ENCODE measurements at regions not wholly inside any gene's neighbourhood (a gene's known extent, or its start where the extent isn't known, plus 50 kb on each side); places are given as distances from the start of the nearest gene placed in this dataset.
"Not testable (repeated sequence)": the region's sequence is repeated elsewhere in the genome, so short reads cannot be mapped to it uniquely, and the experiment has no call there.

- not testable (repeated sequence) for H3K27me3 Mint-ChIP-seq (ENCODE audit: low read depth); H3K4me3 Mint-ChIP-seq; H3K36me3 Mint-ChIP-seq (ENCODE audit: low read depth); H3K27ac Mint-ChIP-seq; H3K4me1 Mint-ChIP-seq
- peaks cover 13% of the 10 kb centered on the region for H3K9me3 Mint-ChIP-seq
Observed at GRCh38 chr2:37722971-37723370, 51.5 kb upstream of the CDC42EP3 start.

GRCh38 chr2:37730037-37730818, 58.8 kb upstream of the CDC42EP3 start:
- Mint-ChIP-seq H3K36me3 (ENCODE audit: low read depth) (no peaks in the 10 kb centered on the region), H3K9me3 (peaks cover 4% of the 10 kb centered on the region), H3K4me3 (no peak overlapping the region), H3K27me3 (ENCODE audit: low read depth) (peaks cover 6% of the 10 kb centered on the region), H3K27ac (peak overlapping the region; percentile 58 to 85 (median 74)), H3K4me1 (peaks cover 38% of the 10 kb centered on the region)
- TF ChIP-seq CTCF (IDR thresholded peaks at IDR 0.05; ENCODE audit: unreplicated experiment in 3 of 3): no peak

- H3K36me3 Mint-ChIP-seq (ENCODE audit: low read depth); H3K27me3 Mint-ChIP-seq (ENCODE audit: low read depth); H3K4me3 Mint-ChIP-seq; H3K9me3 Mint-ChIP-seq: not testable (repeated sequence)
- Mint-ChIP-seq H3K27ac (peak overlapping the region; percentile 19 to 81 (median 65)), H3K4me1 (peaks cover 48% of the 10 kb centered on the region)
Observed at GRCh38 chr2:37732412-37732811, 61.0 kb upstream of the CDC42EP3 start.

GRCh38 chr2:37733251-37733650, 61.8 kb upstream of the CDC42EP3 start:
- peaks cover 52% of the 10 kb centered on the region for H3K4me1 Mint-ChIP-seq
- no peak for TF ChIP-seq CTCF (IDR thresholded peaks at IDR 0.05; ENCODE audit: unreplicated experiment in 3 of 3)
- no peaks in the 10 kb centered on the region for H3K9me3 Mint-ChIP-seq
- no peak overlapping the region for H3K4me3 Mint-ChIP-seq
- H3K27me3 Mint-ChIP-seq (ENCODE audit: low read depth): peaks cover 12% of the 10 kb centered on the region
- H3K36me3 Mint-ChIP-seq (ENCODE audit: low read depth): no peaks in the 10 kb centered on the region
- peak overlapping the region; percentile 31 to 81 (median 71) for H3K27ac Mint-ChIP-seq

- H3K9me3 Mint-ChIP-seq; H3K4me3 Mint-ChIP-seq; H3K36me3 Mint-ChIP-seq (ENCODE audit: low read depth): not testable (repeated sequence)
- Mint-ChIP-seq H3K27me3 (ENCODE audit: low read depth) (peaks cover 13% of the 10 kb centered on the region), H3K27ac (peak overlapping the region; percentile 4 to 81 (median 71)), H3K4me1 (peaks cover 52% of the 10 kb centered on the region)
Observed at GRCh38 chr2:37733955-37734354, 62.5 kb upstream of the CDC42EP3 start.

GRCh38 chr2:37734891-37735523, 63.6 kb upstream of the CDC42EP3 start:
- not testable (repeated sequence) for H3K4me3 Mint-ChIP-seq; H3K9me3 Mint-ChIP-seq; H3K36me3 Mint-ChIP-seq (ENCODE audit: low read depth)
- Mint-ChIP-seq H3K4me1 (peaks cover 52% of the 10 kb centered on the region), H3K27ac (peak overlapping the region; percentile 43 to 88 (median 81)), H3K27me3 (ENCODE audit: low read depth) (peaks cover 13% of the 10 kb centered on the region)

GRCh38 chr2:37735524-37735910, 64.1 kb upstream of the CDC42EP3 start:
- Mint-ChIP-seq H3K4me1 (peaks cover 47% of the 10 kb centered on the region), H3K27ac (peak overlapping the region; percentile 43 to 88 (median 81)), H3K27me3 (ENCODE audit: low read depth) (peaks cover 13% of the 10 kb centered on the region)
- H3K4me3 Mint-ChIP-seq; H3K36me3 Mint-ChIP-seq (ENCODE audit: low read depth); H3K9me3 Mint-ChIP-seq: not testable (repeated sequence)

- H3K27ac Mint-ChIP-seq: peak overlapping the region in 2 of 3 experiments; percentile 29 to 52
- H3K36me3 Mint-ChIP-seq (ENCODE audit: low read depth): no peaks in the 10 kb centered on the region
- no peak overlapping the region for H3K4me3 Mint-ChIP-seq
- H3K27me3 Mint-ChIP-seq (ENCODE audit: low read depth): peaks cover 8% of the 10 kb centered on the region
- TF ChIP-seq CTCF (IDR thresholded peaks at IDR 0.05; ENCODE audit: unreplicated experiment in 3 of 3): no peak
- H3K4me1 Mint-ChIP-seq: peaks cover 40% of the 10 kb centered on the region
- H3K9me3 Mint-ChIP-seq: no peaks in the 10 kb centered on the region
Observed at GRCh38 chr2:37737507-37737906, 66.1 kb upstream of the CDC42EP3 start.

All from nephron (organoid).